ENCODE measurements at regions not wholly inside any gene's neighbourhood (a gene's known extent, or its start where the extent isn't known, plus 50 kb on each side); places are given as distances from the start of the nearest gene placed in this dataset.
A peak's percentile ranks its signal among the peaks of the same experiment; 100 is the strongest.
"Not testable (repeated sequence)": the region's sequence is repeated elsewhere in the genome, so short reads cannot be mapped to it uniquely, and the experiment has no call there.

- no peak overlapping the region for H3K9ac ChIP-seq (ENCODE audit: low read length)
- H3K27me3 ChIP-seq (ENCODE audit: low read length) = no peaks in the 10 kb centered on the region
- H3K79me2 ChIP-seq (ENCODE audit: insufficient read depth, low read length) = no peaks in the 10 kb centered on the region
- H3K4me2 ChIP-seq (ENCODE audit: low read depth, low read length, poor library complexity, severe bottlenecking) = peak overlapping the region; percentile 37
- no peaks in the 10 kb centered on the region for H3K9me3 ChIP-seq (ENCODE audit: insufficient read depth, low read length)
- no peaks in the 10 kb centered on the region for H3K9me2 ChIP-seq (replicated peaks; ENCODE audit: insufficient read depth, low read length)
- no peaks in the 10 kb centered on the region for H4K20me1 ChIP-seq (ENCODE audit: low read depth, low read length)
- no peaks in the 10 kb centered on the region for H3F3A ChIP-seq (ENCODE audit: insufficient read depth)
- H3K36me3 ChIP-seq (ENCODE audit: low read length) = no peaks in the 10 kb centered on the region
- H2AFZ ChIP-seq (ENCODE audit: low read depth, low read length, severe bottlenecking) = no peak overlapping the region
- H3K4me3 ChIP-seq (ENCODE audit: insufficient read depth, low read length, poor library complexity, severe bottlenecking) = no peak overlapping the region
- no peak overlapping the region for H3K27ac ChIP-seq (ENCODE audit: low read depth, low read length)
- TF ChIP-seq CTCF (IDR thresholded peaks at IDR 0.05; ENCODE audit: insufficient read depth, low read length, poor library complexity, severe bottlenecking) (no peak), EZH2phosphoT487 (conservative IDR thresholded peaks at IDR 0.05; ENCODE audit: low read length) (no peak)
Observed at GRCh38 chr13:71290963-71291841, 575.8 kb downstream of the DACH1 start.

- not testable (repeated sequence) for H3F3A ChIP-seq (ENCODE audit: insufficient read depth); H3K36me3 ChIP-seq (ENCODE audit: low read length); H3K9me2 ChIP-seq (replicated peaks; ENCODE audit: insufficient read depth, low read length); H3K9me3 ChIP-seq (ENCODE audit: insufficient read depth, low read length); H3K27me3 ChIP-seq (ENCODE audit: low read length); H3K9ac ChIP-seq (ENCODE audit: low read length); H2AFZ ChIP-seq (ENCODE audit: low read depth, low read length, severe bottlenecking); H3K27ac ChIP-seq (ENCODE audit: low read depth, low read length); H3K4me2 ChIP-seq (ENCODE audit: low read depth, low read length, poor library complexity, severe bottlenecking); H3K79me2 ChIP-seq (ENCODE audit: insufficient read depth, low read length); H3K4me3 ChIP-seq (ENCODE audit: insufficient read depth, low read length, poor library complexity, severe bottlenecking); H4K20me1 ChIP-seq (ENCODE audit: low read depth, low read length)
Observed at GRCh38 chr13:71289980-71290379, 577.0 kb downstream of the DACH1 start.

GRCh38 chr13:71285700-71286099 lies 581.3 kb downstream of the DACH1 start:
- no peak overlapping the region for H3K9ac ChIP-seq (ENCODE audit: low read length)
- no peaks in the 10 kb centered on the region for H3K36me3 ChIP-seq (ENCODE audit: low read length)
- no peaks in the 10 kb centered on the region for H3K79me2 ChIP-seq (ENCODE audit: insufficient read depth, low read length)
- H3K27me3 ChIP-seq (ENCODE audit: low read length) = no peaks in the 10 kb centered on the region
- H3K9me2 ChIP-seq (replicated peaks; ENCODE audit: insufficient read depth, low read length) = no peaks in the 10 kb centered on the region
- H3K4me3 ChIP-seq (ENCODE audit: insufficient read depth, low read length, poor library complexity, severe bottlenecking) = no peak overlapping the region
- H3K9me3 ChIP-seq (ENCODE audit: insufficient read depth, low read length) = no peaks in the 10 kb centered on the region
- H3F3A ChIP-seq (ENCODE audit: insufficient read depth) = no peaks in the 10 kb centered on the region
- H2AFZ ChIP-seq (ENCODE audit: low read depth, low read length, severe bottlenecking) = no peak overlapping the region
- no peak overlapping the region for H3K27ac ChIP-seq (ENCODE audit: low read depth, low read length)
- TF ChIP-seq EZH2phosphoT487 (conservative IDR thresholded peaks at IDR 0.05; ENCODE audit: low read length) = no peak
- no peak for TF ChIP-seq CTCF (IDR thresholded peaks at IDR 0.05; ENCODE audit: insufficient read depth, low read length, poor library complexity, severe bottlenecking)
- H4K20me1 ChIP-seq (ENCODE audit: low read depth, low read length) = no peaks in the 10 kb centered on the region
- H3K4me2 ChIP-seq (ENCODE audit: low read depth, low read length, poor library complexity, severe bottlenecking) = no peak overlapping the region

- Histone ChIP-seq H4K20me1 (ENCODE audit: low read depth, low read length) (no peaks in the 10 kb centered on the region), H3K36me3 (ENCODE audit: low read length) (no peaks in the 10 kb centered on the region), H2AFZ (ENCODE audit: low read depth, low read length, severe bottlenecking) (no peak overlapping the region), H3K9me2 (replicated peaks; ENCODE audit: insufficient read depth, low read length) (no peaks in the 10 kb centered on the region), H3K4me3 (ENCODE audit: insufficient read depth, low read length, poor library complexity, severe bottlenecking) (no peak overlapping the region), H3K27ac (ENCODE audit: low read depth, low read length) (no peak overlapping the region), H3F3A (ENCODE audit: insufficient read depth) (no peaks in the 10 kb centered on the region), H3K27me3 (ENCODE audit: low read length) (no peaks in the 10 kb centered on the region), H3K79me2 (ENCODE audit: insufficient read depth, low read length) (no peaks in the 10 kb centered on the region), H3K9ac (ENCODE audit: low read length) (no peak overlapping the region), H3K4me2 (ENCODE audit: low read depth, low read length, poor library complexity, severe bottlenecking) (no peak overlapping the region), H3K9me3 (ENCODE audit: insufficient read depth, low read length) (no peaks in the 10 kb centered on the region)
- TF ChIP-seq CTCF (IDR thresholded peaks at IDR 0.05; ENCODE audit: insufficient read depth, low read length, poor library complexity, severe bottlenecking) (no peak), EZH2phosphoT487 (conservative IDR thresholded peaks at IDR 0.05; ENCODE audit: low read length) (no peak)
Observed at GRCh38 chr13:71278512-71278911, 588.5 kb downstream of the DACH1 start.
